Aorta (tissue), 5 donors: ENCODE measurements at regions not wholly inside any gene's neighbourhood (a gene's known extent, or its start where the extent isn't known, plus 50 kb on each side); places are given as distances from the start of the nearest gene placed in this dataset.
A peak's percentile ranks its signal among the peaks of the same experiment; 100 is the strongest.

Experiments used
- ATAC-seq: fragments of 200-7000 bp; cut with Tn5 transposase; one replicate; pipeline ENCODE4 v1.9.1; 2022; ENCODE audit warnings: moderate library complexity; ENCODE audit not compliant: low FRiP score
- DNase-seq, 2 donors: peaks; one replicate each; pipeline ENCODE4 v3.0.0-alpha.2; 2020
- H3K27ac ChIP-seq, 2 donors: one replicate each; pipeline ENCODE4 v1.5.1; 2013; ENCODE audit warnings: low read length in 2 of 2, mild to moderate bottlenecking in 2 of 2, moderate library complexity in 2 of 2, control low read depth in 1 of 2, inconsistent platforms in 1 of 2, low read depth in 1 of 2
- H3K27me3 ChIP-seq, 2 donors: one replicate each; pipeline ENCODE4 v1.6.1; 2013; ENCODE audit warnings: control low read depth in 1 of 2, low read length in 1 of 2, mild to moderate bottlenecking in 1 of 2, moderate library complexity in 1 of 2; ENCODE audit not compliant: insufficient read depth in 2 of 2, control insufficient read depth in 1 of 2
- H3K36me3 ChIP-seq, 2 donors: one replicate each; pipeline ENCODE4 v1.6.1; 2013; ENCODE audit warnings: control low read depth in 1 of 2, low read length in 1 of 2, mild to moderate bottlenecking in 1 of 2; ENCODE audit not compliant: insufficient read depth in 2 of 2, control insufficient read depth in 1 of 2
- H3K4me1 ChIP-seq, 2 donors: one replicate each; pipeline ENCODE4 v1.6.1; 2013; ENCODE audit warnings: low read length in 2 of 2, control low read depth in 1 of 2, mild to moderate bottlenecking in 1 of 2, moderate library complexity in 1 of 2; ENCODE audit not compliant: insufficient read depth in 2 of 2, control insufficient read depth in 1 of 2
- H3K4me3 ChIP-seq, 2 donors: one replicate each; pipeline ENCODE4 v1.5.1; 2013; ENCODE audit warnings: low read length in 2 of 2, control low read depth in 1 of 2, mild to moderate bottlenecking in 1 of 2
- H3K9me3 ChIP-seq: one replicate; pipeline ENCODE4 v1.6.1; 2013; ENCODE audit warnings: mild to moderate bottlenecking, low read length; ENCODE audit not compliant: control insufficient read depth
- WGBS, 2 donors: extraction: QIAGEN DNeasy Blood & Tissue Kit; methylation state at CpG; one replicate each; pipeline ENCODE4 v1.1.7; 2013; 5-methylcytosine and 5-hydroxymethylcytosine counted together
- intact Hi-C, 2 donors: fragments of 100-400 bp; cut with DNase I; formaldehyde crosslinking; loops; one replicate each; pipeline versions ENCODE4 v1.14.2 to v1.15.0; 2022
- donor health status: healthy with polysubstance abuse.
- donor health status: Bipolar disorder and iron deficiency.
- donor health status: DM: no; HTN: no; CAD: no.
- donor health status: DM: no; HTN: no; CAD: no.
- donor health status: DM: yes; HTN: yes; CAD: no.

- Histone ChIP-seq H3K36me3 (no peaks in the 10 kb centered on the region), H3K4me3 (no peak overlapping the region), H3K4me1 (peaks cover 0 to 2% of the 10 kb centered on the region in 2 donors), H3K27me3 (no peaks in the 10 kb centered on the region), H3K9me3 (no peaks in the 10 kb centered on the region), H3K27ac (no peak overlapping the region)
- no peak for DNase-seq
- intact Hi-C loops, result no loop called here
- no peak for ATAC-seq
- WGBS, 2 donors, result 94% methylated on average over 3 of the region's 3 CpGs
Observed at GRCh38 chr4:86487738-86488348, 106.3 kb upstream of the PTPN13 start.

GRCh38 chr4:86493460-86493859, 100.7 kb upstream of the PTPN13 start:
- H3K27me3 ChIP-seq, result no peaks in the 10 kb centered on the region
- no peaks in the 10 kb centered on the region for H3K36me3 ChIP-seq
- no peak overlapping the region for H3K27ac ChIP-seq
- intact Hi-C loops, result loop anchor here (10.0 kb wide), 2 partner anchors 281 to 731 kb away; partner anchors contain the start of gene KLHL8 (in 1 of the 2)
- H3K9me3 ChIP-seq, result no peaks in the 10 kb centered on the region
- DNase-seq (no peak), ATAC-seq (no peak)
- no peaks in the 10 kb centered on the region for H3K4me1 ChIP-seq
- no peak overlapping the region for H3K4me3 ChIP-seq

- intact Hi-C loops, result loop anchor here (2.0 to 10.0 kb wide), 3 partner anchors 278 to 728 kb away; partner anchors contain the start of gene KLHL8 (in 1 of the 2)
Observed at GRCh38 chr4:86496094-86497080, 97.7 kb upstream of the PTPN13 start.

GRCh38 chr4:86497131-86497530, 97.0 kb upstream of the PTPN13 start:
- 63 to 68% methylated on average over 2 of the region's 2 CpGs for WGBS, 2 donors
- no peaks in the 10 kb centered on the region for H3K4me1 ChIP-seq
- intact Hi-C loops, result loop anchor here (2.0 to 10.0 kb wide), 3 partner anchors 278 to 728 kb away; partner anchors contain the start of gene KLHL8 (in 1 of the 2)

More at GRCh38 chr4:86496094-86497080, 97.7 kb upstream of the PTPN13 start:
- Histone ChIP-seq H3K36me3 (no peaks in the 10 kb centered on the region), H3K27ac (no peak overlapping the region), H3K27me3 (no peaks in the 10 kb centered on the region), H3K4me1 (no peaks in the 10 kb centered on the region), H3K4me3 (no peak overlapping the region), H3K9me3 (no peaks in the 10 kb centered on the region)
- DNase-seq (no peak), ATAC-seq (no peak)
- 45 to 50% methylated on average over 5 of the region's 5 CpGs for WGBS, 2 donors

DNA sequence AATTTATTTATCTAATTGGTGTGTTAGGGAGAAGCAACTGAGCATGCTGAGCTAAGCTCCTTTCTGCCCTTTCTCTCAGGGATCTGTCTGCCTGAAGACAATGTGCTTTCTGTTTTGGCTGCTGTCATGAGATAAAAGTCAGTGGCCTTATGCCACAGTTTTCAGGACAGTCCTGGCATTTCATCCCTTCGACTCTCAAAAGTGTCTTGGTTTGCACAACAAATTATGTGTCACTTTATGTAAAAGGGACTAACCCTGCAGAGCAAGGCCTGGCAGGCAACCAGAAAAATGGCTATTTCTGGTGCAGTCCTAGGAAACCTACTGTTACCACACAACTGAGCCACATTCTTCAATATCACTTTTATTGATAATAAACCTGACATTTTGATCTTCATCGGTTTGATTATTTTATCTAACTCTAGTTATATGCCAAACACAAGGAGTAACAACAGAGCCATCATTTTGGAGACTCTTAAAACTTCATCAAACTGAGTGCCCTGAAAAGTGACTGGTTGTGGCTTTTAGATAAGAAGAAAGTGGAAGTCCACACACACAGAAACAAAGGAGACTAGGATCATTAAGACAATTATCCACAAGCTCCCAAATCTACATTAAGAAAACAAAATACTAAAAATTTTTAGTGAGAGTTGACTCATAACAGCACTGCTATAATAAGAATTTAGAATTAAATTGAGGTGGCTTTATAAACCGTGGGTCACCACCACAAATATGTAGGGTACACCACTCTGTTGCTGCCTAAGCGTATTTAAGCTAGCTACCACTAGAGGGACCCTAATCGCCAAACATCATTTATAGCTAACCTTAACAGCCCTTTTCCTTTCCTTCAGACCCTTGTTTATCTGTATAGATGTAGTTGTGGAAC, 95.9 kb upstream of the PTPN13 start:
- no peak overlapping the region for H3K27ac ChIP-seq
- 32 to 36% methylated on average over 5 of the region's 5 CpGs for WGBS, 2 donors
- ATAC-seq, result peak; percentile 85
- no peaks in the 10 kb centered on the region for H3K27me3 ChIP-seq
- H3K4me1 ChIP-seq, result no peaks in the 10 kb centered on the region
- H3K9me3 ChIP-seq, result no peaks in the 10 kb centered on the region
- H3K36me3 ChIP-seq, result no peaks in the 10 kb centered on the region
- DNase-seq, result peak in 1 of 2 donors; percentile 42
- no peak overlapping the region for H3K4me3 ChIP-seq
- intact Hi-C loops, result loop anchor here (2.0 to 10.0 kb wide), 4 partner anchors 277 to 727 kb away; partner anchors contain the start of genes C4orf36 (in 1 of the 2) and KLHL8 (in 1 of the 2)

More at GRCh38 chr4:86497131-86497530, 97.0 kb upstream of the PTPN13 start:
- DNase-seq (no peak), ATAC-seq (no peak)
- Histone ChIP-seq H3K4me3 (no peak overlapping the region), H3K36me3 (no peaks in the 10 kb centered on the region), H3K27me3 (no peaks in the 10 kb centered on the region), H3K27ac (no peak overlapping the region), H3K9me3 (no peaks in the 10 kb centered on the region)

DNA sequence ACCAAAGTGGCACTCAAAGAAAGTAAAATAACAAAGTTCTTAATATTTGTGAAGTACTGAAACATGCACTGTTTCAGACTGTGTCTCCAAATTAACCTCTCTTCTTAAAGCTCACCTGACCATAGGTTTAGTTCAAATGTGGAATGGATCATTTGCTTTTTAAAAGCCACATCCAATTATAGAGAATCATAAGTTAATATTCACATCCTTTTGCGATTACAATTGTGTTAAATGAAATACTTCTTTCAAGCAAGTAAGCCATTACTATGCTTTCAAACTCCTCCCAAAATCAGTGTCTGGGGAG, 95.3 kb upstream of the PTPN13 start:
- ATAC-seq, result no peak
- H3K9me3 ChIP-seq, result no peaks in the 10 kb centered on the region
- intact Hi-C loops, result loop anchor here (2.0 to 10.0 kb wide), 3 partner anchors 276 to 726 kb away; partner anchors contain the start of genes C4orf36 (in 1 of the 2) and KLHL8 (in 1 of the 2)
- H3K36me3 ChIP-seq, result no peaks in the 10 kb centered on the region
- no peak overlapping the region for H3K27ac ChIP-seq
- no peak for DNase-seq
- H3K27me3 ChIP-seq, result no peaks in the 10 kb centered on the region
- no peaks in the 10 kb centered on the region for H3K4me1 ChIP-seq
- WGBS, 2 donors, result 38 to 41% methylated on average over 1 of the region's 1 CpG
- no peak overlapping the region for H3K4me3 ChIP-seq

DNA sequence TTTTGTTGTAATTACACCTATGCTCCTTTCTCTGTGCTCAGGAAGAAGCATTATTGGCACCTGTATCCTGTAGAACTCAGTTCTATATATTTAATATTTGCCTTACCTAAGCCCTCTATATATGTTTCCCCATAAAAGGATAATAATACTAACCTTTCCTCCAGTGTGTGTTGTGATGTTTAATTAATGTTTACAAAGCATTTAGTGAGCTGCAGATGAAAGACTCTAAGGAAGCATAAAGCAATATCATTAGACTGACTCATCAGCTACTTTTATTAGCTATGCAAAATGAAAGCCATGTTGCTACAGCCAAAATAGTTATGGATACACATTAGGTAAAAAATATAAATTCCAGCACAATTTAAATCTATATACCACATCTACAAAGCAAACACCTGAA, 93.6 kb upstream of the PTPN13 start:
- no peaks in the 10 kb centered on the region for H3K36me3 ChIP-seq

GRCh38 chr4:86502081-86502480, 92.0 kb upstream of the PTPN13 start:
- Histone ChIP-seq H3K27me3 (no peaks in the 10 kb centered on the region), H3K36me3 (no peaks in the 10 kb centered on the region), H3K9me3 (no peaks in the 10 kb centered on the region), H3K4me1 (no peaks in the 10 kb centered on the region), H3K27ac (no peak overlapping the region), H3K4me3 (no peak overlapping the region)
- intact Hi-C loops, result no loop called here
- 83 to 84% methylated on average over 2 of the region's 2 CpGs for WGBS, 2 donors
- ATAC-seq, result no peak
- DNase-seq, result no peak

More for the DNA sequence above, 93.6 kb upstream of the PTPN13 start:
- no peak overlapping the region for H3K27ac ChIP-seq
- H3K9me3 ChIP-seq, result no peaks in the 10 kb centered on the region
- intact Hi-C loops, result no loop called here
- no peaks in the 10 kb centered on the region for H3K4me1 ChIP-seq
- ATAC-seq (no peak), DNase-seq (no peak)
- H3K27me3 ChIP-seq, result no peaks in the 10 kb centered on the region
- no peak overlapping the region for H3K4me3 ChIP-seq
